Pancreas (tissue), 10 donors: ENCODE measurements at regions not wholly inside any gene's neighbourhood (a gene's known extent, or its start where the extent isn't known, plus 50 kb on each side); places are given as distances from the start of the nearest gene placed in this dataset.

Experiments used
- ATAC-seq, 4 donors: fragments of 200-7000 bp; cut with Tn5 transposase; one replicate each; pipeline versions ENCODE4 v1.8.0 to v1.9.1; 2020; ENCODE audit warnings: mild to moderate bottlenecking in 4 of 4, moderate library complexity in 4 of 4
- DNase-seq, 6 donors: peaks; one replicate each; pipeline ENCODE4 v3.0.0-alpha.2; 2020
- FAIRE-seq: peaks from 2 replicates; lab custom pipeline; 2012; peaks lifted over from hg19 to GRCh38; lab: Jason Lieb, UNC
- H3K27ac ChIP-seq, 4 donors: fragments of 200-600 bp; sonication (generic); 1 replicate in 3 of 4; 2 replicates in 1 of 4; pipeline versions ENCODE4 v1.5.0 to v1.8.0; 2020
- H3K27me3 ChIP-seq, 4 donors: fragments of 200-600 bp; one replicate each; pipeline ENCODE4 v1.8.0; 2021
- H3K36me3 ChIP-seq, 3 donors: fragments of 200-600 bp; sonication (generic) in 1 of 3; one replicate each; pipeline versions ENCODE4 v1.5.0 to v1.8.0; 2020 to 2021
- H3K4me1 ChIP-seq, 3 donors: fragments of 200-600 bp; one replicate each; pipeline ENCODE4 v1.8.0; 2021
- H3K4me3 ChIP-seq, 4 donors: fragments of 200-600 bp; sonication (generic) in 2 of 4; one replicate each; pipeline versions ENCODE4 v1.5.0 to v1.8.0; 2020 to 2021
- H3K9me3 ChIP-seq, 4 donors: fragments of 200-600 bp; one replicate each; pipeline ENCODE4 v1.8.0; 2021
- CTCF ChIP-seq, 4 donors: fragments of 200-600 bp; sonication (generic) in 3 of 4; IDR thresholded peaks; one replicate each; pipeline versions ENCODE4 v1.5.0 to v1.8.0; 2021; ENCODE audit warnings: antibody characterized with exemption in 4 of 4
- WGBS, 2 donors: extraction: QIAGEN DNeasy Blood & Tissue Kit; methylation state at CpG; one replicate each; pipeline ENCODE4 v1.1.7; 2013; 5-methylcytosine and 5-hydroxymethylcytosine counted together
- intact Hi-C, 3 donors: fragments of 100-400 bp; cut with DNase I; formaldehyde crosslinking; loops; one replicate each; pipeline versions ENCODE4 v1.11.1 to v1.14.2; 2022
- donor health status: healthy with polysubstance abuse.
- donor health status: DM: no; HTN: no; CAD: no; lungs with moderate emphysema.
- donor health status: DM: no; HTN: no; CAD: no.
- donor health status: control.
- donor health status: control.
- donor health status: Bipolar disorder and iron deficiency.
- donor health status: DM: yes; HTN: yes; CAD: no.
- donor health status: DM: no; HTN: no; CAD: no.
- donor health status: DM: no; HTN: no; CAD: no.
- donor health status: DM: yes; HTN: yes; CAD: no.

- no peak for ATAC-seq
- no peak for TF ChIP-seq CTCF (IDR thresholded peaks at IDR 0.05)
- FAIRE-seq = no peak
- no peak for DNase-seq
- Histone ChIP-seq H3K9me3 (no peaks in the 10 kb centered on the region), H3K36me3 (no peaks in the 10 kb centered on the region), H3K27me3 (no peaks in the 10 kb centered on the region), H3K27ac (no peak overlapping the region), H3K4me3 (no peak overlapping the region), H3K4me1 (no peaks in the 10 kb centered on the region)
- WGBS, 2 donors = 84 to 92% methylated on average over 2 of the region's 2 CpGs
- intact Hi-C loops = no loop called here
These were observed 175.9 kb upstream of the GYPC start for GRCh38 chr2:126480033-126480432.

- Histone ChIP-seq H3K4me3 (no peak overlapping the region), H3K27ac (no peak overlapping the region), H3K27me3 (no peaks in the 10 kb centered on the region), H3K4me1 (no peaks in the 10 kb centered on the region), H3K9me3 (no peaks in the 10 kb centered on the region), H3K36me3 (no peaks in the 10 kb centered on the region)
- 84 to 89% methylated on average over 19 of the region's 19 CpGs for WGBS, 2 donors
- TF ChIP-seq CTCF (IDR thresholded peaks at IDR 0.05) = no peak
- DNase-seq = no peak
- FAIRE-seq = no peak
- intact Hi-C loops = no loop called here
- no peak for ATAC-seq
These were observed 173.1 kb upstream of the GYPC start for GRCh38 chr2:126482582-126483464.

GRCh38 chr2:126494593-126494992, 161.4 kb upstream of the GYPC start:
- Histone ChIP-seq H3K4me3 (no peak overlapping the region), H3K36me3 (no peaks in the 10 kb centered on the region), H3K4me1 (no peaks in the 10 kb centered on the region), H3K27ac (no peak overlapping the region), H3K27me3 (no peaks in the 10 kb centered on the region), H3K9me3 (no peaks in the 10 kb centered on the region)
- DNase-seq = no peak
- no peak for TF ChIP-seq CTCF (IDR thresholded peaks at IDR 0.05)
- no peak for ATAC-seq
- intact Hi-C loops = no loop called here
- FAIRE-seq = no peak

GRCh38 chr2:126495189-126495588, 160.8 kb upstream of the GYPC start:
- 45 to 66% methylated on average over 2 of the region's 2 CpGs for WGBS, 2 donors
- no peaks in the 10 kb centered on the region for H3K36me3 ChIP-seq
- no peaks in the 10 kb centered on the region for H3K4me1 ChIP-seq

More at GRCh38 chr2:126495189-126495588, 160.8 kb upstream of the GYPC start:
- Histone ChIP-seq H3K27ac (no peak overlapping the region), H3K4me3 (no peak overlapping the region), H3K9me3 (no peaks in the 10 kb centered on the region), H3K27me3 (no peaks in the 10 kb centered on the region)
- ATAC-seq = peak in 1 of 4 donors; percentile 57
- DNase-seq = no peak
- FAIRE-seq = no peak
- no peak for TF ChIP-seq CTCF (IDR thresholded peaks at IDR 0.05)
- intact Hi-C loops = no loop called here
